Type B pancreatic cell (in vitro differentiated cells): ENCODE measurements at regions not wholly inside any gene's neighbourhood (a gene's known extent, or its start where the extent isn't known, plus 50 kb on each side); places are given as distances from the start of the nearest gene placed in this dataset.

Source experiments
- DNase-seq: peaks from one replicate; pipeline ENCODE4 v3.0.0; 2021; ENCODE audit warnings: mixed read lengths; ENCODE audit not compliant: unreplicated experiment; ENCODE audit errors: extremely low spot score
- H3K27ac Mint-ChIP-seq: 2 replicates; pipeline ENCODE4 v1.8.0; 2021; ENCODE audit warnings: mild to moderate bottlenecking, mixed read lengths
- H3K27me3 Mint-ChIP-seq: 2 replicates; pipeline ENCODE4 v1.8.0; 2021; ENCODE audit warnings: mixed read lengths
- H3K36me3 Mint-ChIP-seq: 2 replicates; pipeline ENCODE4 v1.8.0; 2021; ENCODE audit warnings: mixed read lengths
- H3K4me1 Mint-ChIP-seq: one replicate; pipeline ENCODE4 v1.8.0; 2021; ENCODE audit warnings: mixed read lengths; ENCODE audit not compliant: unreplicated experiment
- H3K4me3 Mint-ChIP-seq: 2 replicates; pipeline ENCODE4 v1.8.0; 2021; ENCODE audit warnings: mild to moderate bottlenecking, mixed read lengths
- H3K9me3 Mint-ChIP-seq: 2 replicates; pipeline ENCODE4 v1.8.0; 2021; ENCODE audit warnings: mixed read lengths
- CTCF ChIP-seq: fragments of 200-600 bp; sonication (generic); conservative IDR thresholded peaks from 2 replicates; pipeline ENCODE4 v1.5.0; 2021; ENCODE audit warnings: antibody characterized with exemption, mild to moderate bottlenecking

GRCh38 chr1:191668525-191668924 lies 489.7 kb upstream of the RGS18 start:
- no peak overlapping the region for H3K4me3 Mint-ChIP-seq
- no peaks in the 10 kb centered on the region for H3K36me3 Mint-ChIP-seq
- TF ChIP-seq CTCF = no peak
- H3K27me3 Mint-ChIP-seq = no peaks in the 10 kb centered on the region
- no peaks in the 10 kb centered on the region for H3K9me3 Mint-ChIP-seq
- H3K27ac Mint-ChIP-seq = no peak overlapping the region
- H3K4me1 Mint-ChIP-seq = no peaks in the 10 kb centered on the region
- no peak for DNase-seq

- H3K27me3 Mint-ChIP-seq = no peaks in the 10 kb centered on the region
- H3K36me3 Mint-ChIP-seq = no peaks in the 10 kb centered on the region
- no peak overlapping the region for H3K4me3 Mint-ChIP-seq
- DNase-seq = no peak
- H3K9me3 Mint-ChIP-seq = no peaks in the 10 kb centered on the region
- TF ChIP-seq CTCF = no peak
- no peak overlapping the region for H3K27ac Mint-ChIP-seq
- no peaks in the 10 kb centered on the region for H3K4me1 Mint-ChIP-seq
Observed at GRCh38 chr1:191669629-191670028, 488.6 kb upstream of the RGS18 start.

- H3K36me3 Mint-ChIP-seq = no peaks in the 10 kb centered on the region
- H3K9me3 Mint-ChIP-seq = no peaks in the 10 kb centered on the region
- TF ChIP-seq CTCF = no peak
- H3K27me3 Mint-ChIP-seq = no peaks in the 10 kb centered on the region
- no peak overlapping the region for H3K4me3 Mint-ChIP-seq
- no peaks in the 10 kb centered on the region for H3K4me1 Mint-ChIP-seq
- no peak for DNase-seq
- H3K27ac Mint-ChIP-seq = no peak overlapping the region
Observed at GRCh38 chr1:191671236-191671635, 487.0 kb upstream of the RGS18 start.

GRCh38 chr1:191674626-191675179 lies 483.6 kb upstream of the RGS18 start:
- Mint-ChIP-seq H3K27ac (no peak overlapping the region), H3K4me1 (no peaks in the 10 kb centered on the region), H3K9me3 (no peaks in the 10 kb centered on the region), H3K4me3 (no peak overlapping the region), H3K27me3 (no peaks in the 10 kb centered on the region), H3K36me3 (no peaks in the 10 kb centered on the region)
- no peak for TF ChIP-seq CTCF
- DNase-seq = no peak

- Mint-ChIP-seq H3K9me3 (no peaks in the 10 kb centered on the region), H3K27ac (no peak overlapping the region), H3K27me3 (no peaks in the 10 kb centered on the region), H3K4me3 (no peak overlapping the region), H3K36me3 (no peaks in the 10 kb centered on the region), H3K4me1 (no peaks in the 10 kb centered on the region)
- no peak for DNase-seq
- no peak for TF ChIP-seq CTCF
Observed at GRCh38 chr1:191675856-191676783, 482.1 kb upstream of the RGS18 start.
